ENCODE measurements at regions not wholly inside any gene's neighbourhood (a gene's known extent, or its start where the extent isn't known, plus 50 kb on each side); places are given as distances from the start of the nearest gene placed in this dataset.
A peak's percentile ranks its signal among the peaks of the same experiment; 100 is the strongest.

- TF ChIP-seq KDM2A (CRISPR knock-in tag; IDR thresholded peaks at IDR 0.05; ENCODE audit: borderline replicate concordance, low read depth) (no peak), THAP8 (CRISPR knock-in tag; IDR thresholded peaks at IDR 0.05; ENCODE audit: borderline replicate concordance) (no peak), E2F5 (CRISPR knock-in tag; conservative IDR thresholded peaks at IDR 0.05) (no peak), ZNF350 (CRISPR knock-in tag; IDR thresholded peaks at IDR 0.05; ENCODE audit: borderline replicate concordance, low read depth) (no peak), HOMEZ (CRISPR knock-in tag; IDR thresholded peaks at IDR 0.05; ENCODE audit: low read depth) (peak; percentile 58; the same call in 1 of the 2 replicates), MXD3 (CRISPR knock-in tag; IDR thresholded peaks at IDR 0.05) (no peak), TCF7 (IDR thresholded peaks at IDR 0.05; ENCODE audit: low read depth) (no peak), BCL6 (CRISPR knock-in tag; IDR thresholded peaks at IDR 0.05) (peak; percentile 99), MLXIP (CRISPR knock-in tag; IDR thresholded peaks at IDR 0.05; ENCODE audit: borderline replicate concordance) (no peak), CREB3 (CRISPR knock-in tag; IDR thresholded peaks at IDR 0.05) (no peak), PBX3 (CRISPR knock-in tag; IDR thresholded peaks at IDR 0.05; ENCODE audit: borderline replicate concordance) (no peak), HMG20A (CRISPR knock-in tag; IDR thresholded peaks at IDR 0.05; ENCODE audit: borderline replicate concordance) (peak; percentile 79), NCOR1 (IDR thresholded peaks at IDR 0.05; ENCODE audit: borderline replicate concordance, low read length) (peak; percentile 63; the same call in 1 of the 2 replicates), GATA4 (IDR thresholded peaks at IDR 0.05; ENCODE audit: borderline replicate concordance, low read depth) (no peak), MEF2D (CRISPR knock-in tag; IDR thresholded peaks at IDR 0.05) (peak; percentile 94), ELF3 (CRISPR knock-in tag; IDR thresholded peaks at IDR 0.05) (peak; percentile 32; the same call in 1 of the 2 replicates), ZNF562 (CRISPR knock-in tag; IDR thresholded peaks at IDR 0.05; ENCODE audit: borderline replicate concordance) (no peak), TBL1XR1 (IDR thresholded peaks at IDR 0.05; ENCODE audit: borderline replicate concordance, low read length, partially characterized antibody) (peak; percentile 91), DRAP1 (CRISPR knock-in tag; IDR thresholded peaks at IDR 0.05) (peak; percentile 28; the same call in 1 of the 2 replicates), ZNF878 (CRISPR knock-in tag; IDR thresholded peaks at IDR 0.05) (no peak)
These were observed 181.5 kb downstream of the TTC6 start (continued) for GRCh38 chr14:37776791-37777499.
